ENCODE measurements at regions not wholly inside any gene's neighbourhood (a gene's known extent, or its start where the extent isn't known, plus 50 kb on each side); places are given as distances from the start of the nearest gene placed in this dataset.

- TF ChIP-seq ZNF146 (tag by site-specific recombination; IDR thresholded peaks at IDR 0.05) = no peak
- no peak for TF ChIP-seq CTCF (tag by site-specific recombination; IDR thresholded peaks at IDR 0.05)
- no peak for TF ChIP-seq MYNN (tag by site-specific recombination; IDR thresholded peaks at IDR 0.05; ENCODE audit: borderline replicate concordance)
- no peak for TF ChIP-seq ZNF211 (tag by site-specific recombination; IDR thresholded peaks at IDR 0.05; ENCODE audit: low read depth)
- no peak for TF ChIP-seq REST (tag by site-specific recombination; IDR thresholded peaks at IDR 0.05)
These were observed 479.5 kb downstream of the CD83 start for GRCh38 chr6:14597090-14597489.
